Astrocyte of the spinal cord (primary cell): ENCODE measurements at regions not wholly inside any gene's neighbourhood (a gene's known extent, or its start where the extent isn't known, plus 50 kb on each side); places are given as distances from the start of the nearest gene placed in this dataset.

Source experiments
- DNase-seq: peaks from one replicate; pipeline ENCODE4 v3.0.0; 2011; ENCODE audit warnings: low read depth, low spot score
- H3K4me3 ChIP-seq: 2 replicates; pipeline ENCODE4 v1.5.1; 2011; ENCODE audit warnings: low read depth, mild to moderate bottlenecking, low read length, moderate library complexity
- CTCF ChIP-seq: IDR thresholded peaks from 2 replicates; pipeline ENCODE4 v1.5.1; 2012; ENCODE audit warnings: low read depth, mild to moderate bottlenecking, low read length, inconsistent platforms
- in situ Hi-C: cut with HindIII; loops from 2 replicates; pipeline ENCODE4 v1.10.0; 2017; ENCODE audit warnings: low sequenced_read_pairs

DNA sequence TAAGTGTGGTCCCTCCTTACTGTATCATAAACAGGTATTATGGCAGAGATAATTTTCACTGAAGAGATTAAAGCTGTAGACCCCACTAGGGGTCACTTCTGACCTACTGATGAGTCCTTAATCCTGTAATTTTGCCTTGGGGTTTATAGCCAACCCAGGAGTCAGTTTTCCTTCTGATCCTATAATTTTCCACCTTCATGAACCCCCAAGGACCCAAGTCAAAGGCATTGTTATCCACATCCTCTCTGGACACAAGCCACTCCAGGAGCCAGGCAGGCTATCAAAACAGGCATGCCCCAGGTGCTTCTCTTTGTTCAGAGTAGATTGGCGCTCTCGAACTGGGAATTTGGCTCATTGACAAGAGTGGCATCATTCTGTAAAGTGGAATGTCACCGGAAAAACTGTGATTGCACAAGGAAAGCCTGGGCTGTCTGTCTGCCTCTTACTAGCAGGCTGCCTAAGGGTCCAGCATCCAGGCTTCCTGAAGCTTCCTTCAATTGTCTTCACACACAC is 1523.2 kb upstream of the FLRT2 start:
- DNase-seq, result no peak
- no peak for TF ChIP-seq CTCF
- no peak overlapping the region for H3K4me3 ChIP-seq
- in situ Hi-C loops, result no loop called here

- DNase-seq, result no peak
- H3K4me3 ChIP-seq, result no peak overlapping the region
- no peak for TF ChIP-seq CTCF
- in situ Hi-C loops, result no loop called here
These were observed 1516.5 kb upstream of the FLRT2 start for GRCh38 chr14:84013424-84013823.

DNA sequence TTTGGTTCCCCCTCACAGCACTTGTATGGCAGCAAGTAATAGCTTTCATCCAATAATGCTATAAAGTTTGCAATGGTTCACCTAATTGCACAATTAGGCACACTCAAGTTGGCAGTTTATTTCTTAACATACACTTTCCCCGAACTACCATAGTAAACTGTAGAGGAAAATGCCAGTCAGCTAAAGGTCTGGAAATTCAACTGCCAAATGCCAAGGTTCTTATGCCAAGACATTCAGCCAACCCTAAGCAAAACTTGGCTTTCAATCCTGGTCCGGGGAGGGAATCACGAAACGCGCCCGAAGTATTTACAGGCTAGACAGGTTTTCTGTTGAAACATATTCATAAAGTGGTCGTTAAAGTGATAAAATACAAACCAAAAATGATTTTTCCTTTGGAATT is 1512.4 kb upstream of the FLRT2 start:
- TF ChIP-seq CTCF, result no peak
- in situ Hi-C loops, result no loop called here
- no peak for DNase-seq
- H3K4me3 ChIP-seq, result no peak overlapping the region

- in situ Hi-C loops, result no loop called here
These were observed 1508.5 kb upstream of the FLRT2 start for GRCh38 chr14:84021433-84021832.

DNA sequence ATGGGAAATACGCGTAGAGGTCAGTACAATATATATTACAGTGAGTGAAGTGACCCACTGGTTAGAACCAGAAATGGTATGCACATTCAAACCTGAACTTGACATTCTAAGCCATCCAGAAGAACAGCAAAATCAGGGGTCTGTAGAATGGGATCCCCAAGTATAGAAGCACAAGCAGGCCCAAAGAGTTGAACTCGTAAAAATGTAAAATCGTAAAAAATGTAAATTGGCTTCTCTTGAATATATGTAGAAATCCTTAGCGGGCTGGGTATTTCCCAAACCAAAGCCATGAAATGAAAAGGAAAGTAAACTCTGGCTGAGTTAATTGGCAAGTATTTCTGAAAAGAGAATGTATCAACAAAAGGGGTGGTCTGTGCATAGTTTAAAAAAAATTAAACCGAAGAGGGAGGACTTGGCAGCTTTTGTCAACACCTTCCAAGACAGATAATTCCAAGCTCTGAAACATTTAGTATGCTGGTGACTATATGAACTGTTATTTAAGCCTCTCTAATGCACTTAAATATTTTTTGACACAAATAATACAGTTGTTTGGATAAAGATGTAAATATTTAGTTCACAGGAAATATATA is 1505.6 kb upstream of the FLRT2 start:
- TF ChIP-seq CTCF, result no peak
- H3K4me3 ChIP-seq, result no peak overlapping the region
- no peak for DNase-seq
- in situ Hi-C loops, result no loop called here

More at GRCh38 chr14:84021433-84021832, 1508.5 kb upstream of the FLRT2 start:
- no peak overlapping the region for H3K4me3 ChIP-seq
- DNase-seq, result no peak
- TF ChIP-seq CTCF, result no peak

DNA sequence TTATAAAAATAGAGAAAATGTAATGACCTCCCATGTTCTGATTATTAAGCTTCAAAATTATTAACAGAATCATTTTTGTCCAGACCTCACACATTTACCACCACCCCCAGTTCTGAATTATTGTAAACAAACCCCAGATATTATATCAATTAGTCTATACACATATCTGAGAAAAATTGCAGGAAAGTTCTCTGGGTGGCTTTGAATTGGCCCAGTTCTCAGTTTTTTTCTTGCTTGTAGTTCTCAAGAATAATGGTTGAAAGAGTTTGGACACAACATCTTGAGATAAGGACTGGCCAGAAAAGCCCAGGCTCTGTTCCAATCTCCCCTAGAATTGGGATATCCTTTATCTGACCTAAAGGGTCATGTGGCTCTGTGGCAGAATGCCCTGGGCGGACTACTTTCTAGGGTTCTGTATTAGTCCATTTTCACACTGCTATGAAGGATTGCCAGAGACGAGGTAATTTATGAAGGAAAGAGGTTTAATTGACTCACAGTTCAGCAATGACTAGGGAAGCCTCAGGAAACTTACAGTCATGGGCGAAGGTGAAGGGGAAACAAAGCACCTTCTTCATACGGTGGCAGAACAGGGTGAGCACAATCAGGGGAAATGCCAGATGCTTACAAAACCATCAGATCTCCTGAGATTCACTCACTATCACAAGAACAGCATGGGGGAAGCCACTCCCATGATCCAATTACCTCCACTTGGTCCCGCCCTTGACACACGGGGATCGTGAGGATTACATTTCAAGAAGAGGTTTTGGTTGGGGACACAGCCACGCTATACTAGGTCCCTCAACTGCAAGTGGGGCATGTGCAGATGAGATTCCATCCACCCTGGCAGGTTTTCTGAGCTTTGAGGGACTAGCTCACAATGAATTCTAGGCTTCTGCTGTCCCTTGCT is 1504.6 kb upstream of the FLRT2 start:
- in situ Hi-C loops, result no loop called here
- H3K4me3 ChIP-seq, result no peak overlapping the region
- no peak for DNase-seq
- no peak for TF ChIP-seq CTCF
